GM19035 (cell line): ENCODE measurements at regions not wholly inside any gene's neighbourhood (a gene's known extent, or its start where the extent isn't known, plus 50 kb on each side); places are given as distances from the start of the nearest gene placed in this dataset.
"Not testable (repeated sequence)": the region's sequence is repeated elsewhere in the genome, so short reads cannot be mapped to it uniquely, and the experiment has no call there.

ENCODE experiments used
- ATAC-seq: cut with Tn5 transposase; IDR thresholded peaks from one replicate; pipeline ENCODE4 v1.9.1; 2021; ENCODE audit not compliant: unreplicated experiment

DNA sequence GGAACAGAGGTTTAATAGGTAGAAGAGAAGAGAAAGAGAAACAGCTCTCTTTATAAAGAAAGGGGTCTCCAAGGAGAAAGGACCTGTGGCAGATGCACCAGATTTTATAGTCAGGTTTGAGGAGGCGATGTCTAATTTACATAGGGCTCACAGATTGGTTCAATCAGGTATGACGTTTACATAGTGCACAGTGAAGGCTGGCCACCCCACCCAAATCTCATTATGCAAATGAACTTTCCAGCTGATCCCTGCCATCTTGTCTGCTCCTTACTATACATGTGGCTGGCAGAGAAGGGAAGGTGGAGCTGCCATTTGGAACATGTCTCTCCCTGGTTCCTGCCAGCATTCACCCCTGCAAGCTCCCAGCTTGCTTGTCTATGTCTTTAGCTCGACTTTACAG is 557.8 kb downstream of the SUCLG1 start:
- no peak for ATAC-seq

DNA sequence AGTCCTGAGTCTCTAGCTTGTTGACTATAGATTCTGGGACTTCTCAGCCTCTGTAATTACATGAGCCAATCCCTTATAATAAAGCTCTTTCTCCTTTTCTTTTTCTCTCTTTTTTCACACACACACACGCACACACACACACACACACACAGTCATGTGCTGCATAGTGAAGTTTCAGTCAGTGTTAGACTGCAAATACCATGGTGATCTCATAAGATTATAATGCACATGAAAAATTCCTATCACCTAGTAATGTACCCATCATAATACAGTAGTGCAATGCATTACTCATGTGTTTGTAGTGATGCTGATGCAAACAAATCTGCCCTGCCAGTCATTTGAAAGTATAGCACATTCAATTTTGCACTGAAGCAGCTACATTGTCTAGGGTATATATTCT is 558.2 kb downstream of the SUCLG1 start:
- no peak for ATAC-seq

DNA sequence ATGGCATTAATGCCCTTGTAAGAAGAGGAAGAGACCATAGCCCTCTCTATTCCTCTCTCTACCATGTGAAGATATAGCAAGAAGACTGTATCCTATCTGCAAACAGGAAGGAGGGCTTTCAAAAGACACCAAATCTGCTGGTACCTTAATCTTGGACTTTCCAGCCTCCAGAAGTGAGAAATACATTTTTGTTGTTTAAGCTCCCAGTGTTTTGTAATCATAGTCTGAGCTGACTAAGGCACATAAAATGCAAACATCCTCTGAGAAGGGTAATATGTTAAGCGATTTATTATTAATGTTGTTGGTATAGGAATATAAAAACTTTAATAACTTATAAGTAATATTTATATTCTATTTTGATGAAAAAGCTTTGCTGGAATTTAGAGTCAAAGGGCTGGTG is 559.8 kb downstream of the SUCLG1 start:
- ATAC-seq, result no peak

DNA sequence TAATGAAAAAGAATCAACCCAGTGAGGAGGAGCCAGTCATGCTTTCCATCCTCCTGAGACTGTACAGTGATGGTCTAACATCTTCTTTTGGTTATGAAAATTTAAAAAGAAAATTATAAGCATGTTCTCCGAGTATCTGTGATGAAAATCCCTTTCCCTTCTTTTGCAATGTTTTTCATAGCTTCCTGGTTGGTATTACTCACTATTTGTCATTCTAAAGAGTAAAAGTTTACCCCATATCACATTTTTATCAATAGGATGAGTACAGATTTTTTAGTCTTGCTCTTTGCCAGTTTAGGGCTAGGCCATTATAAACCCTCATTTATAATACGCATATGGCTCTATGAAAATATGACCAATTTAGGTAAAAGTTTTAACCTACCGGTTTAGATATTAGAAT is 564.1 kb downstream of the SUCLG1 start:
- ATAC-seq, result no peak

DNA sequence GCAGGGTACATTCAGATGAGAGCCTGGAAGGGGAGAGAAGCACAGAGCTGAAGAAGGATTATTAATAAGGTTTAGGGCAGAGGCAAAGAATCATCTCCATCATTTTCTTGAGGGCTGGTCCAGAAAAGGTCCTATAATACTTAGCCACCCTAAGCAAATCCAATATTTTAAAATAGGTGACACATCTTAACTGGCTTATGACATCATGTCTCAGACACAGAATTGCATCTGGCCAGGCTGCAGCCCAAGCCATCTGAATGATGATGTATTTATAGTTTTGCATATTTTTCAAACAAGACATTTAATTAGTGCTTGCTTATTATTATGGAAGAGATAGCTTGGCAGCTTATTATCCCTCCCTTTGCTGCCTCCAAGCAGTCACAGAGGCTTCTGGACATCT is 571.3 kb downstream of the SUCLG1 start:
- no peak for ATAC-seq

DNA sequence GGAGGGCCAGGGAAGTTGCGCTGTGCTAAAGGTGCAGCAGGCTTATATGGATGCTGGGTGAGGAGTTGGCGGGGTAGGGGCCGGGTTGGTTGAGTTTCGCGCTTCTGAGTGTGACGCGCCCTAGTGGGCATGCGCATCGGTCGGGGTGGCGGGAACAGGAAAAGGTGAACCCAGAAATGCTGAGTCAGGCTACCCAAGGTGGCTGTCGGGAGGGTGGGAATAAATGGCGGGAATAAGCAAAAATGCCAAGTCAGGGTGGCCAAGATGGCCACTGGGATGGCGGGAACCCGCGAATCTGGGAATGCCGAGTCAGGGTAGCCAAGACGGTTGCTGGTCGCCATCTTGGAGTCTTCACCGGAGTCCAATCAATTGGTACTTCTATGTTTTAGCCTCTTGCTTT is 580.0 kb downstream of the SUCLG1 start:
- ATAC-seq, result no peak

DNA sequence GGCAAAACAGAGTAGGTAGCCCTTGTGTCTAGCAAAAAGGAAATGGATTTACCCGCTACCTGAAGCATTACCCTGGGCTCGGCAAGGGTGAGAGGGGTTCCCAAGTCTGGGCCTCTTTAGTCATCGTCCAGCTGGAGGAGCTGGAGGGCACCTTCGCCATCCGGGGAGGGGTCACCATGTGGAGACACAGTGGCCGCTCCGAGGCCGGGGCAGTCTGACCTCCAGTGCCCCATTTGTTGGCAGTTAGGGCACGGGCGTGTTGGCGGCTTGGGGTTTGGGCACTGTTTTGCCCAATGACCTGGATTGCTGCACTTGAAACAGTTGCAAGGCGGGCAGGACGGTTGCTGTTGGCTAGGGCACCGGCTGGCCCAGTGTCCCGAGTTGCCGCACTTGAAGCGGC is 581.8 kb downstream of the SUCLG1 start:
- ATAC-seq, result not testable (repeated sequence)

DNA sequence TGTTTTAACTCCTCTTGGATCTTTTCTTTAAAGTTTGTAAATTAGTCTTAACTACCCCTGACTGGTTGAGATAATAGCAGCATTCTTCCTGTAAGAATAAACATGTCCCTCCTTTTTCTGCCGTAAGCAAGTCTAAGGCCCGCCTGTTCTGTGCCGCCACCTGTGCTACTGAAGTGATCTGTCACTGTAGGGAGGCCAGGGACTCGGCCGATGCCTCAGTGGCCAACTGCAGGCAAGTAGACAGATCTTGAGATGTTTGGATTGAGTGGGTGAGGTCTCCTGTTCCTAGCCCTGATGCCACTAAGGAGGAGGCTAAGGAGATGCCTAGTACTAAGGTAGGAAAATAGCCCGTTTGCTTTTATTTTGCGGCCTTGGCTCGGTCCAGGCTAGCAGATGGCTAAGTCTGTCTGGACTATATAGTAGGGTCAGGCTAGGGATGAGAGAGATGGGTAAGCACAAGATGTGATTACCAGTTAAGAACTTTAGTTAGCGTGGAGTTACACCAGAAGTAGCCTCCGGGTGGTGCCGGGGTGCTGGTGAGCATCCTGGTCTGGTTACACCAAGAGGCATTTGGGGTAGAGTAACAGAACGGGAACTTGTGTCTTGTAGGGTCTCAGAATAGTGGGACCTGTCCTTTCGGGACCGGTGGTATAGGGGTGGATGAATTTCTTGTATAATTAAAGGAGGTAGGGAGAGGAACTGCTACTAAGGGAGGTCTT is 584.2 kb downstream of the SUCLG1 start:
- ATAC-seq, result no peak

DNA sequence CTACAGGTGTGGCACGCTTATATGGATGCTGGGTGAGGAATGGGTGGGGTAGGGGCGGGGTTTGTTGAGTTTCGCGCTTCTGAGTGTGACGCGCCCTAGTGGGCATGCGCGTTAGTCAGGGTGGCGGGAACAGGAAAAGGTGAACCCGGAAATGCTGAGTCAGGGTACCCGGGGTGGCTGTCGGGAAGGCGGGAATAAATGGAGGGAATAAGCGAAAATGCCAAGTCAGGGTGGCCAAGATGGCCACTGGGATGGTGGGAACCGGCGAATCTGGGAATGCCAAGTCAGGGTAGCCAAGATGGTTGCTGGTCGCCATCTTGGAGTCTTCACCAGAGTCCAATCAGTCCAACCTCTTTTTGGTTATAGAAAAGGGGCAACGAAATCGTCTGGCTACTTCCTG is 585.0 kb downstream of the SUCLG1 start:
- ATAC-seq, result no peak

DNA sequence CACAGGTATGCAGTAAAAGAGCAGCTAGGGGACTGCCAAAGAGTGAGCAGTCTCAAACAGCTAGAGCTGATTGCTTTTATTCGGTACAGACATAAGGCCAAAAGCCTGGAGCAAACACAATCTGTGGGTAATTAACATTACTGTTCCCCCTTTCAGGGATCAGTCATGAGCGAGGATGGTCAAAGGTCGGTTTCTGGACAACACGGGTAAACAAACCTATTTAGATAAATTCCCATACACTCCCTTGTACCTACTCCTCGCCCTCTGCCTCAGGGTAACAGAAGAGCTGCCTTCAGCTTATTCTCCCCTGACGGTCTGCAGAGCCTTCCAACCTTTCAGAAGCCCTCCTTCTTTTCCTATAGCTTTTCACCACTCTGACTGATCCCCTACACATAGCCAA is 586.0 kb downstream of the SUCLG1 start:
- no peak for ATAC-seq

DNA sequence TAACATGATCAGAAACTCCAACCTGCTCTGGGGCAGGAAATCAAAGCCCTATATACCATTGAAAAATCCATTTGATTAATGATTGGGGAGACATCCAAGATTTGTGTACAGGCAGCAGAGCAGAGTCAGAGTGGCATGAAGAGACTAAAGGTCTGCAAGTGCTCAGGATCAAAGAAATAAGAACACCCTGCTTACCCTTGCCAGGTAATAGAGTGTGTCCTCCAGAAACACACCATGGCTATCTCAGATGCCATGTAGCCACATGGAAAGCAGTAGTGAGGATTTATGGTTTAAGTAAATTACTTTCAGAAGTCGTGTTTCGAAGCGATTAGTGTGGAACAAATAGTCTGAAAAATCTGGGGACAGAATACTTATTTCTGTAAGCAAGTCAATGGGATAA is 592.9 kb downstream of the SUCLG1 start:
- ATAC-seq, result no peak

DNA sequence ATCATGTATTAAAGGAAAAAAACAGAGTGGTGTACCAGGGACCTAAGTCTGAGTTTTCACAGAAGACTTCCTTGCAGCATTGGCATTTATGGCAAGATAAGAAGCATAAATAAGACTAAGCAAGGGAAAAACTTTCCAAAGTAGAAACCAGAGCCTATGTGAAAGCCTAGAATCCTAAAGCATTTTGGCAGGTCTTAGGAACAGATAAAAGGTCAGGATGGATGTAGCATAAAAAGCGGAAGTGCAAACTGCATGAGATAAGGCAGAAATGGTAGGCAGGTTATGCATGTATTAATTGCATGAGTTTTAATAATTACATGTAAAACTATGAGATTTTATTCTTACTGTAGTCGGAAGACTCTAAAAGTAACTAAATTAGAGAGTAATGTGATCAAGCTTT is 596.5 kb downstream of the SUCLG1 start:
- ATAC-seq, result no peak

DNA sequence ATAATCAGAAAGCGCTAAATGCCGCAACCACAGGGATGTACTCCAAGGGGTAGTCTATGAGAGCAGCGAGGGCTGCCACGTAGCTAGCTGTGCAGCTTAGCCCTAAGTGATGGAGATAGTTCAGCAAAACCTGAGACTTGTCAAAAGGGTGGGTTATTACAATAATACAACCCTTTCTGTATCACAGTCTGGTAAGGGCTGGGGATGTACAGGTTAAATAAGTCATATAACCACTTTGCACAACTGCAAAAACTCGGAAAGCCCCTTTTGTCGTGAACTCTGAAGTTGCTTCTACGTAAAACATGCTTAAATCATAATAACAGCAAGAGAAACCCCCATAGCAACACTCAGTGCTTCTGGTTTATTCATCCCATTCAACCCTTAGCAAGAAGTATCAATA is 598.8 kb downstream of the SUCLG1 start:
- no peak for ATAC-seq

DNA sequence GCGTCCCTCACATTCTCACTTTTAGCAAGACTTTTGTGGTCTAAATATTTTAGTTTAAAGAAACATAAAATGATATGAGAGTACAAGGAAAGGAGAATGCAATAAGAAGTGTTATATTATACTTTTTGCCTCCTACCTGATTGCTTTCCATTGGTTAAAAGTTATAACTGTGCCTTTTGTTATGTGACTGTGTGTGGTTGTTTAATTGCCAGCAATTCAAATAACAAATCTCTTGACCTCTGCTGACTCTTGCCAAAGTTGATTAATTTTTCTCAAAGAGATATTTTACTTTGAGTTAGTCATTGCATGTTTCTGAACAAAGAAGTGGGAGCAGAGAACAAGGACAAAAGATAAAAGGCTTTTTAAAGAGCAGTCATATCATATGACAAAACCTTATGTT is 599.5 kb downstream of the SUCLG1 start:
- ATAC-seq, result no peak

DNA sequence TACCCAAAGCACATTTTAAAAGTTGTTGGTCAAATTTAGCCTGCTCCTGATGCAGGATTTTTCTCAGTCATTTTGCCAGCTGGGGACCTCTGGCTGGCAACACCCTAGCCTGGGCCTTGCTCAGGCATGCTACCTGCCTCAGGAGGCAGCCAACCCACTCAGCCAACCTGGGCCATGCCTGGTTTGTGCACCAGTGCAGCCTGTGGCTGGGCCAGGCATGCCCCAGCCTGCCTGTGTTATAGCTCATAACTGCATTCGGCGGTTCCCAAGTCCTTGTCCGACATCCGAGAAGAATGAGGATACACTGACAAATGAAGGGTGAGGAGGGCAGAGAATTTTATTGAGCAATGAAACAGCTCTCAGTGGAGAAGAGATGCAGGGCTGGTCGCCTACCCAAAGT is 608.0 kb downstream of the SUCLG1 start:
- ATAC-seq, result no peak

DNA sequence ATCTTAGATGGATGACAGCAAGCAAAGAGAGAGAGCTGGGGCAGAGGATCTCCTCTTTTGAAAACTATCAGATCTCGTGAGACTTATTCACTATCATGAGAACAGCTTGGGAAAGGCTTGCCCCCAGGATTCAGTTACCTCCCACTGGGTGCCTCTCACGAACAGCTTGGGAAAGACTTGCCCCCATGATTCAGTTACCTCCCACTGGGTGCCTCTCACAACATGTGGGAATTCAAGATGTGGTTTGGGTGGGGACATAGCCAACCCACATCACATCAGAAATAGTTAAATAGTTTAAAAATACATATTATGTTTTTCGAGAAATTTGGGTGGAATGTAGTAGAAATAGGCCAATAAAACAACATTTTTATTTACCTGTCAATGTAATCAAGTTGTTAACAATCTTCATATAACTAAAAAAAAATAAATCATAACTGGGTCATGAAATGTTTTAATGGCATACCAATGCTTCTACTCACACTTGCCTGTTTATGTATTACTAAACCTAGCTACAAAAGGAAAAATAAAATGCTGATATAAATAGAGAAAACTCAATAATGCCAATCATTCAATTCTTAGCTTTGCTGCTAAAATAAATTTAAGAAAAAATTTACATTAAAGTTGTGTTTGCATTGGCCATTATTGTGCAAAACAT is 608.9 kb downstream of the SUCLG1 start:
- no peak for ATAC-seq

DNA sequence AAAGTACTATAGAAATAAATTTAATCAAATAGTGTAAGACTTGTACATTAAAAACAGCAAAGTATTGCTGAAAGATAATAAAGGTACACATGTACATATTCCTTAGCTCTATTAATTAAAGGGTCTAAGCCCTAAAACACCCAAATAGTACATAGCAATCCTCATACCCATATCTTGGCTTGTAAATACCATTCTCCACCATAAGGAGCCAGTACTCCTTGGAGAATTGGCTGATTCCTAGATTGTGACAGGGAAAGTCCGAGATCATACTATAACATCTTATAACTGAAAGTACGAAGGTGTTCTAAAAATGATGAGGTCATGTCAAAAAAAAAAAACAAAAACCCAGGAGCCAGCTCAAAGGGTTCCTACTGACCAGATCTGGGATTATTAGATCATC is 614.6 kb downstream of the SUCLG1 start:
- no peak for ATAC-seq

DNA sequence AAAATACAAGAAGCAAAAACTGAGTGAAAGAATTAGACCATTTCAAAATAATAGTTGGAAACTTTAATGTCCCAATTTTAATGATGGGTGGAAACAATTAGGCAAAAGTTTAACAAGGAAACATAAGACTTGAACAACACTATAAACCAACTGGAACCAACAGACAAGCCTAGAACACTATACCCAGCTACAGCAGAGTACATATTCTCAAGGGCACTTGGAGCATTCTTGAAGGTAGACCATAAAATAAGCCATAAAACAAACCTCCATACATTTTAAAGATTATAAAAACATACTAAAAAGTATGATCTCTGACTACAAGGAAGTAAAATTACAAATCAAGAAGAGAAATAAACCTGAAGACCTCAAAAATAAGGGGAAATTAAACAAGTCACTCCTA is 616.7 kb downstream of the SUCLG1 start:
- no peak for ATAC-seq

DNA sequence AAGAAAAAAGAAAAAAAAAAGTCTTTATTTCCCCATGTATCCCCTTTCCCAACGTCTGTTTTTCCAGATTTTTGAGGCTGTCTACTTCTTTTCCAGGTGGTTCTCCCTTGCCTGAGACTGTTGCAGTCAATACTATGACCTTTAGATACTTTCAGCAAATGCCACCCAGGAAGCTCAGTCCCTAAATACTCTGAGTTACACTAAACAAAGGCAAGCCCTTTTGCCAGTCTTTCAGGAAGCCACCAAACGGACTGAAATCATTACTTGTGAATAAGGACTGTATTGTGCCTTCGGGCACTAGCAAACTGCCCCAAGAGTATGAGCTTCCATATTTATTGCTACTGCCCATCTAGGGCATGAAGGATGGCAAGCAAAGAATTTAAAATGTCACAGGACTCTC is 621.3 kb downstream of the SUCLG1 start:
- no peak for ATAC-seq

DNA sequence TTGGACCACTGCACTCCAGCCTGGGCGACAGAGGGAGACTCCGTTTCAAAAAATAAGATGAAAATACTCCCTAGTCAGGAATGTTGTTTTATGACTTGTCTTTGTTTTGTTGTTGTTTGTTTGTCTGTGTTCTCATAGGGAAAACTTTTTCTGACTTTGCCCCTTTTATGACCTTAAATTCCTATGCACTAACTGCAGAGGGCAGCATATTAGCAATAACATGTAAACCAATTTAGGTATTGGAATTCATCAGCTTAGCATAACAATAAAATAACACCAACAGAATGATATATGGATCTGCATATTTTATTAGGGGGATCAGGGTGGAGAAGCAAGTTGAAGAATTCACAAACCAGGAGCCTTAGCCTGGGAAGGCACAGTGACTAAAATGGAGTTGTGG is 631.5 kb downstream of the SUCLG1 start:
- no peak for ATAC-seq

DNA sequence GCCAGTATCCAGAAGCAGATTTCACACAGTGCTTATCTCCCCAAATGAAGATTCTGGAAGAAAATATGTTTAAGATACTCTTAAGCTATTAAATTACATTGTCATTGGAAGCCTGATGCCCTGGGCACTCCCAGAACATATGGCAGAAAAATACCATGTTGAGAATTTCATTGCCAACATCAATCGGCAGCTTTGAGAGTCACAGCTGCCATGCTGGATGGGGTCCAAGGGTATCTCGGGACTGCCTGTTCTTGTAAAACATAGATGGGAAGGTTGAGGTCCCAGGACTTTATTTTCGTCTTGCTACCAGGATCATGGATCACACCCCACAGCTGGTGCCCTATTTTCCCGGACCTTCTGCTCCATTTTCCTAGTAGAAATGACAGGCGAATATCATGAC is 632.5 kb downstream of the SUCLG1 start:
- no peak for ATAC-seq

DNA sequence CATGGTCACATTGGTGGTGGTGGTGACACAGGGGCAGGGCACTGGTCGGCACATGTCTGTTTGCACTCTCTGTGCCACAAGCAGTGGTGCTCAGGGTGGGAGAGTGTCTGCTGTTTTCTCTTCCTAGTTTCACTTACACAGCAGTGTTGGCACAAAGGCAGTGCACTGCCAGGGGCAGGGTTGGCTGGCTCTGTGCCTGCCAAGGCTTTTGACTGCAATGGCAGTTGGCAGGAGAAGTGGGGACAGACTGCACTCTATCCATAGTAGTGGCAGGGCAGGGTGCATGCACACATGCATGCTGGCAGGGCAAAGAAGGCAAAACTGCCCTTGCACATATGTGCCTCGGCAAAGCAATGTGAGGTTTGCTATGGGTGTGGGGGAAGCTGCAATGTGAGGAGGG is 635.9 kb downstream of the SUCLG1 start:
- ATAC-seq, result no peak

DNA sequence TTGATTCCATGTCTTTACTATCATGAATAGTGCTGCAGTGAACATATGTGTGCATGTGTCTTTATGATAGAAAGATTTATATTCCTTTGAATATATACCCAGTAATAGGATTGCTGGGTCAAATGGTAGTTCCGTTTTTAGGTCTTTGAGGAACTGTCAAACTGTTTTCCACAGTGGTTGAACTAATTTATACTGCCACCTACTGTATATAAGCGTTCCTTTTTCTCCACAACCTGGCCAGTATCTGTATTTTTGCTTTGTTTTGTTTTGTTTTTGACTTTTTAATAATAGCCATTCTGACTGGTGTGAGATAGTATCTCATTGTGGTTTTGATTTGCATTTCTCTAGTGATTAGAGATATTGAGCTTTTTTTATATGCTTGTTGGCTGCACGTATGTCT is 641.6 kb downstream of the SUCLG1 start:
- no peak for ATAC-seq
